Heart right ventricle (tissue), 16 donors: ENCODE measurements at regions not wholly inside any gene's neighbourhood (a gene's known extent, or its start where the extent isn't known, plus 50 kb on each side); places are given as distances from the start of the nearest gene placed in this dataset.

Source experiments
- ATAC-seq, 8 donors: fragments of 200-7000 bp; cut with Tn5 transposase; one replicate each; pipeline ENCODE4 v1.9.1; 2020; ENCODE audit warnings: mild to moderate bottlenecking in 8 of 8, moderate library complexity in 8 of 8, moderate number of reproducible peaks in 1 of 8
- DNase-seq, 2 donors: peaks; one replicate each; pipeline ENCODE4 v3.0.0-alpha.2; 2020
- H3K27ac ChIP-seq, 10 donors: fragments of 200-600 bp; sonication (generic) in 2 of 10; one replicate each; pipeline versions ENCODE4 v1.5.0 to v1.8.0; 2020 to 2022; ENCODE audit warnings: mild to moderate bottlenecking in 3 of 10
- H3K27me3 ChIP-seq, 7 donors: fragments of 200-600 bp; one replicate each; pipeline ENCODE4 v1.8.0; 2021 to 2022; ENCODE audit warnings: mild to moderate bottlenecking in 2 of 7
- H3K36me3 ChIP-seq, 9 donors: fragments of 200-600 bp; sonication (generic) in 1 of 9; one replicate each; pipeline versions ENCODE4 v1.5.0 to v1.8.0; 2020 to 2022; ENCODE audit warnings: mild to moderate bottlenecking in 2 of 9
- H3K4me1 ChIP-seq, 9 donors: fragments of 200-600 bp; sonication (generic) in 1 of 9; one replicate each; pipeline versions ENCODE4 v1.5.0 to v1.8.0; 2020 to 2022; ENCODE audit warnings: mild to moderate bottlenecking in 4 of 9
- H3K4me3 ChIP-seq, 10 donors: fragments of 200-600 bp; sonication (generic) in 2 of 10; one replicate each; pipeline versions ENCODE4 v1.5.0 to v1.8.0; 2020 to 2022; ENCODE audit warnings: mild to moderate bottlenecking in 7 of 10, moderate library complexity in 2 of 10
- H3K9me3 ChIP-seq, 11 donors: fragments of 200-600 bp in 10 of 11; sonication (generic) in 2 of 11; one replicate each; pipeline versions ENCODE4 v1.5.0 to v1.8.0; 2013 to 2022; ENCODE audit warnings: mild to moderate bottlenecking in 2 of 11, control low read depth in 1 of 11, moderate library complexity in 1 of 11
- CTCF ChIP-seq, 9 donors: fragments of 200-600 bp; sonication (generic) in 2 of 9; IDR thresholded peaks; one replicate each; pipeline versions ENCODE4 v1.5.0 to v1.8.0; 2021 to 2022; ENCODE audit warnings: antibody characterized with exemption in 9 of 9, mild to moderate bottlenecking in 5 of 9, moderate library complexity in 1 of 9
- WGBS, 2 donors: extraction: QIAGEN DNeasy Blood & Tissue Kit; methylation state at CpG; one replicate each; pipeline ENCODE4 v1.1.7; 2013; ENCODE audit warnings: inconsistent platforms in 1 of 2; 5-methylcytosine and 5-hydroxymethylcytosine counted together
- intact Hi-C, 10 donors: fragments of 100-400 bp; cut with DNase I; formaldehyde crosslinking; loops; one replicate each; pipeline versions ENCODE4 v1.11.1 to v1.14.2; 2022
- donor health status: Arrhythmogenic right ventricular cardiomyopathy.
- donor health status: ischemic (EF 13 %, LVEDD 7.1; RV severe dilation, severe dysfunction).
- donor health status: healthy with polysubstance abuse.
- donor health status: DM: no; HTN: yes; CAD: no.
- donor health status: DM: no; HTN: no; CAD: no.
- donor health status: ischemic (EF 25% LVEDD 6.9; RV normal size, moderate dysfunction).
- donor health status: ischemic (EF 25% LVEDD 5.7; RV mildly dilated, moderate dysfunction).
- donor health status: healthy.
- donor health status: DM: yes; HTN: yes; CAD: no.
- donor health status: Ischemic cardiomyopathy.
- donor health status: ischemic (EF 35%, LVEDD 5.7; RV mildly dilated, moderate dysfunction).
- donor health status: nonischemic (EF 11% LVEDD 7.7; RV severe dilation, severe dysfunction).
- donor health status: DM: yes; HTN: yes; CAD: no.
- donor health status: PGD.
- donor health status: ischemic (EF 29% LVEDD 5.4; RV normal size, mild dysfunction).
- donor health status: nonischemic (EF 23%, LVEDD 6.1; RV moderate dilation, normal function).

- 46 to 50% methylated on average over 1 of the region's 1 CpG for WGBS, 2 donors
- no peak overlapping the region for H3K4me3 ChIP-seq
Observed at GRCh38 chr10:49446031-49446430, 50.1 kb upstream of the DRGX start.

More at GRCh38 chr10:49446031-49446430, 50.1 kb upstream of the DRGX start:
- intact Hi-C loops, result no loop called here
- no peak for ATAC-seq
- peaks cover 0 to 37% (median 16%) of the 10 kb centered on the region in 11 donors for H3K9me3 ChIP-seq
- no peaks in the 10 kb centered on the region for H3K27me3 ChIP-seq
- peaks cover 0 to 4% (median 0%) of the 10 kb centered on the region in 9 donors for H3K36me3 ChIP-seq
- no peak for TF ChIP-seq CTCF (IDR thresholded peaks at IDR 0.05)
- no peak for DNase-seq
- H3K4me1 ChIP-seq, result no peaks in the 10 kb centered on the region
- H3K27ac ChIP-seq, result no peak overlapping the region
